ENCODE measurements at regions not wholly inside any gene's neighbourhood (a gene's known extent, or its start where the extent isn't known, plus 50 kb on each side); places are given as distances from the start of the nearest gene placed in this dataset.

DNA sequence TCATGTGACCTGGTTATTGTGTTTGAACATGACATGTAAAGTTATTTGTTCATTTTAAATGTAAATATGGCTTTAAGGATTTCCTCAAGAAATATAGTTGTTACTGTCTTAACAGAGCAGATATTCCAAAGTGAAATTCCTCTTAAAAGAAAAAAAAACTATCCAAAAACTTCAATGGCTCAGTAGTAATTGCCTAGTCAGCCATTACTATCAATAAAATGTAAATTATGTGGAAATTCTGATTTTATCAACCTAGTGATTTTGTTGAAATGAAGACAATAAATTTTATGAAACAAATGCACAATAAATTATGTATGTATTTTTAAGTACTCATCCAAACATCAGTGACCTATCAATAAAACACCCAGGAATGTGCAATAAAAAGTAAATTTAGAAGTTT is 463.3 kb downstream of the TENT5A start:
- H3K79me2 ChIP-seq (ENCODE audit: insufficient read depth, low read depth, low read length) = no peaks in the 10 kb centered on the region
- CTCF ChIA-PET (ENCODE audit: unreplicated experiment) = no interaction called here

DNA sequence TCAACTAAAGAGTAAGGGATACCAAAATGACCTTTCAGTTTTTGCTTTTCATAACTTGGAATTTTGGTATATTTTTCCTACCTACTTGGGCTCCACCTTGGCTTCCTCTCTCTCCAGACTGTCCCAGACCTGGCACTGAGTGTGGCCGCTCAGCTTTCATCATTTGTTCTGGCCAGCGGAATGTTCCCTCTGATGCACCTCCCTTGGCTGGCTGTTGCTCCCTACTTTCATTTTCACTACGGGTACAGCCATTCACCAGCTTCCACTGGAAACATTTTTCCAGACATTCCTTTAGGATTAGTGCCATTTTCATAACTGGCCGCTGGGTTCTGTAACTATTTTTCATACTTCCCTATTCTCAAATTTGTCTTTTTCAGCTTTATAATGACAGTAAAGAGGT is 487.4 kb downstream of the TENT5A start:
- Histone ChIP-seq H4K20me1 (ENCODE audit: insufficient read depth, low read length) (no peaks in the 10 kb centered on the region), H3K4me1 (ENCODE audit: insufficient read depth, low read length, poor library complexity, severe bottlenecking) (no peaks in the 10 kb centered on the region), H2AFZ (ENCODE audit: low read length) (no peak overlapping the region), H3K36me3 (ENCODE audit: insufficient read depth, low read length) (no peaks in the 10 kb centered on the region), H3K4me3 (ENCODE audit: low read depth, low read length, poor library complexity, severe bottlenecking) (no peak overlapping the region), H3K79me2 (ENCODE audit: insufficient read depth, low read depth, low read length) (no peaks in the 10 kb centered on the region), H3K9me2 (ENCODE audit: insufficient read depth, low read length) (no peaks in the 10 kb centered on the region), H3K9me3 (ENCODE audit: low read length) (no peaks in the 10 kb centered on the region), H3K4me2 (ENCODE audit: low read length) (no peak overlapping the region), H3K27ac (ENCODE audit: low read depth, low read length, poor library complexity, severe bottlenecking) (no peak overlapping the region)
- TF ChIP-seq, protein P1, sequence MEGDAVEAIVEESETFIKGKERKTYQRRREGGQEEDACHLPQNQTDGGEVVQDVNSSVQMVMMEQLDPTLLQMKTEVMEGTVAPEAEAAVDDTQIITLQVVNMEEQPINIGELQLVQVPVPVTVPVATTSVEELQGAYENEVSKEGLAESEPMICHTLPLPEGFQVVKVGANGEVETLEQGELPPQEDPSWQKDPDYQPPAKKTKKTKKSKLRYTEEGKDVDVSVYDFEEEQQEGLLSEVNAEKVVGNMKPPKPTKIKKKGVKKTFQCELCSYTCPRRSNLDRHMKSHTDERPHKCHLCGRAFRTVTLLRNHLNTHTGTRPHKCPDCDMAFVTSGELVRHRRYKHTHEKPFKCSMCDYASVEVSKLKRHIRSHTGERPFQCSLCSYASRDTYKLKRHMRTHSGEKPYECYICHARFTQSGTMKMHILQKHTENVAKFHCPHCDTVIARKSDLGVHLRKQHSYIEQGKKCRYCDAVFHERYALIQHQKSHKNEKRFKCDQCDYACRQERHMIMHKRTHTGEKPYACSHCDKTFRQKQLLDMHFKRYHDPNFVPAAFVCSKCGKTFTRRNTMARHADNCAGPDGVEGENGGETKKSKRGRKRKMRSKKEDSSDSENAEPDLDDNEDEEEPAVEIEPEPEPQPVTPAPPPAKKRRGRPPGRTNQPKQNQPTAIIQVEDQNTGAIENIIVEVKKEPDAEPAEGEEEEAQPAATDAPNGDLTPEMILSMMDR (conservative IDR thresholded peaks at IDR 0.05; ENCODE audit: low read length) = no peak
- TF ChIP-seq EZH2phosphoT487 (IDR thresholded peaks at IDR 0.05; ENCODE audit: borderline replicate concordance, low read depth, low read length) = no peak
- no peak for DNase-seq (ENCODE audit: low spot score)
- no TSS peak for BruUV-seq (replicated peaks)
- intact Hi-C loops (cut with micrococcal nuclease; ENCODE audit: unreplicated experiment) = no loop called here
- ChIA-PET POLR2A (no interaction called here), CTCF (ENCODE audit: unreplicated experiment) (no interaction called here)

More for the DNA sequence above, 463.3 kb downstream of the TENT5A start:
- Histone ChIP-seq H3K36me3 (ENCODE audit: insufficient read depth, low read length) (no peaks in the 10 kb centered on the region), H3K9me2 (ENCODE audit: insufficient read depth, low read length) (no peaks in the 10 kb centered on the region), H3K4me3 (ENCODE audit: low read depth, low read length, poor library complexity, severe bottlenecking) (no peak overlapping the region), H2AFZ (ENCODE audit: low read length) (no peak overlapping the region), H3K9me3 (ENCODE audit: low read length) (no peaks in the 10 kb centered on the region), H3K27ac (ENCODE audit: low read depth, low read length, poor library complexity, severe bottlenecking) (no peak overlapping the region), H3K4me1 (ENCODE audit: insufficient read depth, low read length, poor library complexity, severe bottlenecking) (no peaks in the 10 kb centered on the region), H4K20me1 (ENCODE audit: insufficient read depth, low read length) (no peaks in the 10 kb centered on the region), H3K4me2 (ENCODE audit: low read length) (no peak overlapping the region)
- no TSS peak for BruUV-seq (replicated peaks)
- no peak for TF ChIP-seq EZH2phosphoT487 (IDR thresholded peaks at IDR 0.05; ENCODE audit: borderline replicate concordance, low read depth, low read length)
- TF ChIP-seq, protein P1 (conservative IDR thresholded peaks at IDR 0.05; ENCODE audit: low read length) = no peak
- POLR2A ChIA-PET = no interaction called here
- intact Hi-C loops (cut with micrococcal nuclease; ENCODE audit: unreplicated experiment) = no loop called here
- DNase-seq (ENCODE audit: low spot score) = no peak

DNA sequence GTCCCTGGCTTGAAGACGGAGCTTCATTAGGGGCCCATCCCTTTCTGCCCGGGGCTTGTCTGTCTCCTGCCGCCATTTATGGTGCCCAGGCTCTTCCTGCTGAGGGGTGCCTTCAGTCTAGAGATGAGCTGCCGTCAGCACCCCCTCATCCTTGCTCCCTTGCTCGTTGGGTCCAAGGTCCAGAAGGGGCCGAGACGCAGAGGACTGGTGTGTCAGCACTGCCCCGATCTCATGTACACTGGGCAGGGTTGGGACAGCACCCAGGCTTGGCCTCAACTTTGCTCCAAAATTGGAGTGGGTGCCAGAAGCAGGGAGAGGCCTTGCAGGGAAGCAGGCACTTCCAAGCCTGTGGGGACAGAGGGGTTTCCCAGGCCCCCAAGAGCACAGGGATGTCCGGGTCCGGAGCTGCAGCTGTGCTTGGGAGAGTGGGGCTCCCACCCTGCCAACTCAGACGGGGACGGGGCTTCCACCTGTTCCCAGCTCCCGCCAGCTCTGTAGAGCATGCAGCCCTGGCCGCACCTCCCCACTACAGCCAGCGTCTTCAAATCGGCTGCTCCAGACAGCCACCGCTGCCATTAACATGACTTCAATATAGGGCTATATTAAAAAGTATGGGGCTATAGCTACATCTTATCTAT is 488.8 kb downstream of the TENT5A start:
- Histone ChIP-seq H3K36me3 (ENCODE audit: insufficient read depth, low read length) (no peaks in the 10 kb centered on the region), H3K4me1 (ENCODE audit: insufficient read depth, low read length, poor library complexity, severe bottlenecking) (no peaks in the 10 kb centered on the region), H3K4me3 (ENCODE audit: low read depth, low read length, poor library complexity, severe bottlenecking) (no peak overlapping the region), H3K27ac (ENCODE audit: low read depth, low read length, poor library complexity, severe bottlenecking) (no peak overlapping the region), H3K9me3 (ENCODE audit: low read length) (no peaks in the 10 kb centered on the region), H3K79me2 (ENCODE audit: insufficient read depth, low read depth, low read length) (no peaks in the 10 kb centered on the region), H4K20me1 (ENCODE audit: insufficient read depth, low read length) (no peaks in the 10 kb centered on the region), H2AFZ (ENCODE audit: low read length) (no peak overlapping the region), H3K9me2 (ENCODE audit: insufficient read depth, low read length) (no peaks in the 10 kb centered on the region), H3K4me2 (ENCODE audit: low read length) (no peak overlapping the region)
- no peak for TF ChIP-seq EZH2phosphoT487 (IDR thresholded peaks at IDR 0.05; ENCODE audit: borderline replicate concordance, low read depth, low read length)
- TF ChIP-seq, protein P1 (conservative IDR thresholded peaks at IDR 0.05; ENCODE audit: low read length) = no peak
- intact Hi-C loops (cut with micrococcal nuclease; ENCODE audit: unreplicated experiment) = no loop called here
- BruUV-seq (replicated peaks) = no TSS peak
- POLR2A ChIA-PET = no interaction called here
- DNase-seq (ENCODE audit: low spot score) = no peak
- CTCF ChIA-PET (ENCODE audit: unreplicated experiment) = no interaction called here
